ENCODE measurements at regions not wholly inside any gene's neighbourhood (a gene's known extent, or its start where the extent isn't known, plus 50 kb on each side); places are given as distances from the start of the nearest gene placed in this dataset.

- TF ChIP-seq CTCF (IDR thresholded peaks at IDR 0.05) (no peak), POLR2A (IDR thresholded peaks at IDR 0.05) (no peak)
These were observed 517.0 kb downstream of the INHBA start for GRCh38 chr7:41185851-41186250.
